Mucosa of descending colon (tissue), 3 donors: ENCODE measurements at regions not wholly inside any gene's neighbourhood (a gene's known extent, or its start where the extent isn't known, plus 50 kb on each side); places are given as distances from the start of the nearest gene placed in this dataset.

Experiments used
- ATAC-seq: fragments of 200-7000 bp; cut with Tn5 transposase; one replicate; pipeline ENCODE4 v1.9.1; 2020; ENCODE audit warnings: mild to moderate bottlenecking, moderate library complexity
- DNase-seq, 3 donors: peaks; one replicate each; pipeline ENCODE4 v3.0.0-alpha.2; 2020
- H3K36me3 ChIP-seq: fragments of 200-600 bp; one replicate; pipeline ENCODE4 v1.8.0; 2021; ENCODE audit warnings: low read depth, mild to moderate bottlenecking
- H3K4me1 ChIP-seq: fragments of 200-600 bp; one replicate; pipeline ENCODE4 v1.8.0; 2021; ENCODE audit warnings: low read depth, mild to moderate bottlenecking
- H3K4me3 ChIP-seq: fragments of 200-600 bp; one replicate; pipeline ENCODE4 v1.8.0; 2021; ENCODE audit warnings: mild to moderate bottlenecking
- H3K9me3 ChIP-seq: fragments of 200-600 bp; one replicate; pipeline ENCODE4 v1.8.0; 2021; ENCODE audit warnings: mild to moderate bottlenecking
- CTCF ChIP-seq: fragments of 200-600 bp; IDR thresholded peaks from one replicate; pipeline ENCODE4 v1.8.0; 2022; ENCODE audit warnings: antibody characterized with exemption, mild to moderate bottlenecking
- intact Hi-C, 2 donors: fragments of 100-400 bp; cut with DNase I in 1 of 2; cut with micrococcal nuclease in 1 of 2; formaldehyde crosslinking; loops; one replicate each; pipeline versions ENCODE4 v1.11.0 to v1.11.1; 2022; cut with DNase I, micrococcal nuclease
- donor health status: DM: no; HTN: no; CAD: no; lungs with moderate emphysema.
- donor health status: DM: no; HTN: no; CAD: no.
- donor health status: DM: no; HTN: yes; CAD: no.

DNA sequence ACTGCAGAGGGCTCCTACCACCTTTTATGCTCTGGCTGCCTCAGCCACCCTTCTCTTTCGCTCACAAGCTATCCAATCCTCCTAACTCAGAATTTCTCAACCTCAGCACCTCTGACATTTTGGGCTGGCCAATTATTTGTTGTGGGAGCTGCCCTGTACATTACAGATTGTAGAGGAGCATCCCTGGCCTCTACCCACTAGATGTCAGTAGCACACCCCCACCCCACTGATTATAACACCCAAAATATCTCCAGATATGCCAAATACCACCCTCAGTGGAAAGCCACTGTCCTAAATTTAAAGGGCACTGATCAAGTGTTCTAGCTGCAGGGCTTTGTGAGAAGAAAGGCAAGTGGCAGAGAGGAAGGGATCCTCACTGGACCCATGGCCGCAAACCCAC lies 443.1 kb downstream of the SOX6 start:
- peak; percentile 31 for ATAC-seq
- Histone ChIP-seq H3K4me3 (no peak overlapping the region), H3K4me1 (no peaks in the 10 kb centered on the region), H3K9me3 (no peaks in the 10 kb centered on the region), H3K36me3 (no peaks in the 10 kb centered on the region)
- intact Hi-C loops = no loop called here
- TF ChIP-seq CTCF = no peak
- DNase-seq = no peak
